ENCODE measurements at regions not wholly inside any gene's neighbourhood (a gene's known extent, or its start where the extent isn't known, plus 50 kb on each side); places are given as distances from the start of the nearest gene placed in this dataset.
A peak's percentile ranks its signal among the peaks of the same experiment; 100 is the strongest.

DNA sequence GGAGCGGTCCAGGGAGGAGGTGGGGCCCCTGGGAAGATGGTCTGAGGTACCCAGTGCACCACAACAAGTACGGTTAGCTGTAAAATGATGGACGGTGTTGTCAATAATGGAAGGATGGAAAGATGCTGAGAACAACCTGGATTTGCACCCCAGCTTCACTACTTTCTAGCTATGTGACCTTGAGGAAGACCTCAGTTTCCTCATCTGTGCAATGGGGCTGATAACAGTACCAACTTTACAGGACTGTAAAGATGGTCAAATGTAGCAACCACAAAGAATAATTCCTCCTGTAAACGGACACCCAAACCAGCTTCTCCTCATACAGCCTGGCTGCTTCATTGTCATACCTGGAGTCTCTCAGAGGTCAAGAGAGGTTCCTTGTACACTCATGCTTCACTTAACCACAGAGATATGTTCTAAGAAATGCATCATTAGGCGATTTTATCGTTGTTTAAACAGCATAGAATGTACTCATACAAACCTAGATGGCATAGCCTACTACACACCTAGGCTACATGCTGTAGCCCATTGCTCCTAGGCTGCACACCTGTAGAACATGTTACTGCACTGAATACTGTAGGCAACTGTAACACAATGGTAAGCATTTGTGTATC is 65.5 kb upstream of the LMO2 start (continued):
- TF ChIP-seq ZNF197 (CRISPR knock-in tag; IDR thresholded peaks at IDR 0.05; ENCODE audit: low read depth): no peak
- no peak for TF ChIP-seq TARDBP (IDR thresholded peaks at IDR 0.05)
- TF ChIP-seq KAT8 (IDR thresholded peaks at IDR 0.05; ENCODE audit: low read depth): no peak
- no peak for TF ChIP-seq RBFOX2 (IDR thresholded peaks at IDR 0.05; ENCODE audit: low read depth, low read length)
- TF ChIP-seq ZFX (CRISPR knock-in tag; IDR thresholded peaks at IDR 0.05): no peak; the same call in 1 of the 2 replicates
- TF ChIP-seq, protein P1, sequence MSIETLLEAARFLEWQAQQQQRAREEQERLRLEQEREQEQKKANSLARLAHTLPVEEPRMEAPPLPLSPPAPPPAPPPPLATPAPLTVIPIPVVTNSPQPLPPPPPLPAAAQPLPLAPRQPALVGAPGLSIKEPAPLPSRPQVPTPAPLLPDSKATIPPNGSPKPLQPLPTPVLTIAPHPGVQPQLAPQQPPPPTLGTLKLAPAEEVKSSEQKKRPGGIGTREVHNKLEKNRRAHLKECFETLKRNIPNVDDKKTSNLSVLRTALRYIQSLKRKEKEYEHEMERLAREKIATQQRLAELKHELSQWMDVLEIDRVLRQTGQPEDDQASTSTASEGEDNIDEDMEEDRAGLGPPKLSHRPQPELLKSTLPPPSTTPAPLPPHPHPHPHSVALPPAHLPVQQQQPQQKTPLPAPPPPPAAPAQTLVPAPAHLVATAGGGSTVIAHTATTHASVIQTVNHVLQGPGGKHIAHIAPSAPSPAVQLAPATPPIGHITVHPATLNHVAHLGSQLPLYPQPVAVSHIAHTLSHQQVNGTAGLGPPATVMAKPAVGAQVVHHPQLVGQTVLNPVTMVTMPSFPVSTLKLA (conservative IDR thresholded peaks at IDR 0.05): no peak
- TF ChIP-seq JUND (IDR thresholded peaks at IDR 0.05; ENCODE audit: borderline replicate concordance, low read depth, low read length): 0 out of 2 replicates have a peak, but pooled peaks have one; percentile 52
- peak; percentile 48; the same call in 1 of the 3 replicates for TF ChIP-seq JUND (tag; IDR thresholded peaks at IDR 0.05; ENCODE audit: borderline replicate concordance, low read depth, low read length)
- no peak for TF ChIP-seq GABPB2 (CRISPR knock-in tag; conservative IDR thresholded peaks at IDR 0.05)
- TF ChIP-seq HDAC1 (IDR thresholded peaks at IDR 0.05): peak in 1 of 2 experiments; percentile 51; a peak in 1 of 4 replicates
- 0 out of 4 replicates have a peak, but pooled peaks of 1 of the 2 experiments have one; percentile 21 for TF ChIP-seq MAZ (CRISPR knock-in tag; conservative IDR thresholded peaks at IDR 0.05 in 1 of 2, IDR thresholded peaks at IDR 0.05 in 1 of 2)
- TF ChIP-seq MEF2D (tag; conservative IDR thresholded peaks at IDR 0.05; ENCODE audit: low read depth): 0 out of 2 replicates have a peak, but pooled peaks have one; percentile 22
- TF ChIP-seq KLF16 (IDR thresholded peaks at IDR 0.05): no peak
- peak; percentile 82; the same call in 1 of the 2 replicates for TF ChIP-seq CTBP1 (IDR thresholded peaks at IDR 0.05; ENCODE audit: borderline replicate concordance)
- TF ChIP-seq TEAD4 (IDR thresholded peaks at IDR 0.05; ENCODE audit: low read length): peak; percentile 50; the same call in 1 of the 2 replicates
- no peak for TF ChIP-seq TEAD4 (CRISPR knock-in tag; IDR thresholded peaks at IDR 0.05; ENCODE audit: borderline replicate concordance)
- peak; percentile 91 to 95 for TF ChIP-seq KDM1A (IDR thresholded peaks at IDR 0.05)

Measured in K562 (cell line).